Hepatocyte (in vitro differentiated cells): ENCODE measurements at regions not wholly inside any gene's neighbourhood (a gene's known extent, or its start where the extent isn't known, plus 50 kb on each side); places are given as distances from the start of the nearest gene placed in this dataset.

ENCODE experiments used
- DNase-seq: peaks from one replicate; pipeline ENCODE4 v3.0.0-alpha.2; 2016; ENCODE audit warnings: low spot score
- H2AFZ ChIP-seq: fragments of 200-600 bp; sonication (generic); 2 replicates; pipeline ENCODE4 v1.6.0; 2016; ENCODE audit warnings: antibody characterized with exemption, mild to moderate bottlenecking
- H3K27ac ChIP-seq: fragments of 200-600 bp; sonication (generic); 2 replicates; pipeline ENCODE4 v1.5.1; 2016; ENCODE audit warnings: mild to moderate bottlenecking
- H3K27me3 ChIP-seq: fragments of 200-600 bp; sonication (generic); 2 replicates; pipeline ENCODE4 v1.6.1; 2016
- H3K36me3 ChIP-seq: fragments of 200-600 bp; sonication (generic); replicated peaks from 2 replicates; pipeline ENCODE4 v1.5.1; 2016; ENCODE audit warnings: low read depth; ENCODE audit not compliant: insufficient read depth
- H3K4me1 ChIP-seq: fragments of 200-600 bp; sonication (generic); 2 replicates; pipeline ENCODE4 v1.5.1; 2016; ENCODE audit warnings: mild to moderate bottlenecking, moderate library complexity; ENCODE audit not compliant: insufficient read depth
- H3K4me2 ChIP-seq: fragments of 200-600 bp; sonication (generic); 2 replicates; pipeline ENCODE4 v1.6.0; 2016
- H3K4me3 ChIP-seq: fragments of 200-600 bp; sonication (generic); 2 replicates; pipeline ENCODE4 v1.5.1; 2016; ENCODE audit warnings: mild to moderate bottlenecking
- H3K79me2 ChIP-seq: fragments of 200-600 bp; sonication (generic); 2 replicates; pipeline ENCODE4 v1.6.0; 2017; ENCODE audit warnings: mild to moderate bottlenecking
- H3K9me2 ChIP-seq: fragments of 200-600 bp; sonication (generic); replicated peaks from 2 replicates; pipeline ENCODE4 v1.6.0; 2017; ENCODE audit warnings: mild to moderate bottlenecking; ENCODE audit not compliant: insufficient read depth
- H3K9me3 ChIP-seq: fragments of 200-600 bp; sonication (generic); 2 replicates; pipeline ENCODE4 v1.5.1; 2016; ENCODE audit warnings: low read depth, mild to moderate bottlenecking
- H4K20me1 ChIP-seq: fragments of 200-600 bp; sonication (generic); 2 replicates; pipeline ENCODE4 v1.6.0; 2016; ENCODE audit warnings: mild to moderate bottlenecking; ENCODE audit not compliant: insufficient read depth, poor library complexity, severe bottlenecking
- CTCF ChIP-seq: fragments of 200-600 bp; sonication (generic); IDR thresholded peaks from 2 replicates; pipeline ENCODE4 v1.5.1; 2016; ENCODE audit warnings: antibody characterized with exemption, mild to moderate bottlenecking; ENCODE audit not compliant: poor library complexity
- EZH2 ChIP-seq: fragments of 200-600 bp; sonication (generic); IDR thresholded peaks from 2 replicates; pipeline ENCODE4 v1.6.1; 2016; ENCODE audit warnings: antibody characterized with exemption, mild to moderate bottlenecking, borderline replicate concordance
- EZH2phosphoT487 ChIP-seq: fragments of 200-600 bp; sonication (generic); IDR thresholded peaks from one replicate; pipeline ENCODE4 v1.6.1; 2018; ENCODE audit warnings: antibody characterized with exemption, mild to moderate bottlenecking, low read depth, moderate library complexity; ENCODE audit not compliant: unreplicated experiment, severe bottlenecking
- WGBS: methylation state at CpG from one replicate; pipeline ENCODE4 v1.1.6; 2016; ENCODE audit warnings: low lambda C conversion rate; ENCODE audit errors: missing lambda C conversion rate; 5-methylcytosine and 5-hydroxymethylcytosine counted together

GRCh38 chr6:126770176-126770575, 348.3 kb upstream of the RSPO3 start:
- no peaks in the 10 kb centered on the region for H3K4me1 ChIP-seq
- H4K20me1 ChIP-seq = no peaks in the 10 kb centered on the region
- no peak overlapping the region for H3K4me3 ChIP-seq
- no peak overlapping the region for H3K27ac ChIP-seq
- no peaks in the 10 kb centered on the region for H3K79me2 ChIP-seq
- H3K36me3 ChIP-seq = no peaks in the 10 kb centered on the region
- H3K9me3 ChIP-seq = no peaks in the 10 kb centered on the region
- no peaks in the 10 kb centered on the region for H3K9me2 ChIP-seq
- H2AFZ ChIP-seq = no peak overlapping the region
- no peak for DNase-seq
- H3K4me2 ChIP-seq = no peak overlapping the region
- H3K27me3 ChIP-seq = no peaks in the 10 kb centered on the region
- 59% methylated on average over 1 of the region's 1 CpG for WGBS
- TF ChIP-seq CTCF (no peak), EZH2 (no peak), EZH2phosphoT487 (no peak)

- TF ChIP-seq EZH2phosphoT487 (no peak), CTCF (no peak)
- H3K9me2 ChIP-seq = no peaks in the 10 kb centered on the region
- H4K20me1 ChIP-seq = no peaks in the 10 kb centered on the region
- no peak overlapping the region for H3K4me3 ChIP-seq
- H2AFZ ChIP-seq = no peak overlapping the region
- H3K36me3 ChIP-seq = no peaks in the 10 kb centered on the region
- H3K27me3 ChIP-seq = no peaks in the 10 kb centered on the region
- H3K27ac ChIP-seq = no peak overlapping the region
- 36% methylated on average over 9 of the region's 9 CpGs for WGBS
- H3K4me1 ChIP-seq = no peaks in the 10 kb centered on the region
- H3K9me3 ChIP-seq = no peaks in the 10 kb centered on the region
- no peaks in the 10 kb centered on the region for H3K79me2 ChIP-seq
- no peak for DNase-seq
- no peak overlapping the region for H3K4me2 ChIP-seq
Measured at GRCh38 chr6:126773112-126773805, 345.2 kb upstream of the RSPO3 start.

GRCh38 chr6:126779331-126779730, 339.1 kb upstream of the RSPO3 start:
- Histone ChIP-seq H3K9me3 (no peaks in the 10 kb centered on the region), H3K27ac (no peak overlapping the region), H3K79me2 (no peaks in the 10 kb centered on the region), H3K9me2 (no peaks in the 10 kb centered on the region), H3K4me1 (no peaks in the 10 kb centered on the region), H3K27me3 (no peaks in the 10 kb centered on the region), H3K4me3 (no peak overlapping the region), H2AFZ (no peak overlapping the region), H3K36me3 (no peaks in the 10 kb centered on the region), H3K4me2 (no peak overlapping the region), H4K20me1 (no peaks in the 10 kb centered on the region)
- TF ChIP-seq EZH2 = no peak
- TF ChIP-seq EZH2phosphoT487 = no peak
- no peak for TF ChIP-seq CTCF
- no peak for DNase-seq
- WGBS = 85% methylated on average over 3 of the region's 3 CpGs

GRCh38 chr6:126781582-126781981, 336.9 kb upstream of the RSPO3 start:
- Histone ChIP-seq H3K36me3 (no peaks in the 10 kb centered on the region), H4K20me1 (no peaks in the 10 kb centered on the region), H3K27ac (no peak overlapping the region), H3K4me2 (no peak overlapping the region), H3K79me2 (no peaks in the 10 kb centered on the region), H3K9me2 (no peaks in the 10 kb centered on the region), H2AFZ (no peak overlapping the region), H3K27me3 (no peaks in the 10 kb centered on the region), H3K4me1 (no peaks in the 10 kb centered on the region), H3K9me3 (no peaks in the 10 kb centered on the region), H3K4me3 (no peak overlapping the region)
- DNase-seq = no peak
- TF ChIP-seq EZH2 = no peak
- no peak for TF ChIP-seq CTCF
- TF ChIP-seq EZH2phosphoT487 = no peak
- 77% methylated on average over 2 of the region's 2 CpGs for WGBS
